GM23338 (cell line): ENCODE measurements at regions not wholly inside any gene's neighbourhood (a gene's known extent, or its start where the extent isn't known, plus 50 kb on each side); places are given as distances from the start of the nearest gene placed in this dataset.

ENCODE experiments used
- CREB1 ChIP-seq: fragments of 250-450 bp; sonication (Bioruptor Pico); IDR thresholded peaks from 2 replicates; pipeline ENCODE4 v1.5.0; 2020; ENCODE audit warnings: low read depth, mild to moderate bottlenecking, moderate library complexity
- CTCF ChIP-seq, 2 experiments: fragments of 200-600 bp in 1 of 2; sonication (generic) in 1 of 2; conservative IDR thresholded peaks; 2 replicates each; pipeline versions ENCODE4 v1.5.1 to v1.6.1; 2016 to 2017; ENCODE audit warnings: antibody characterized with exemption in 2 of 2, low read depth in 2 of 2, mild to moderate bottlenecking in 2 of 2, moderate library complexity in 1 of 2
- EZH2 ChIP-seq: fragments of 200-600 bp; sonication (generic); IDR thresholded peaks from one replicate; pipeline ENCODE4 v1.8.0; 2017; ENCODE audit warnings: antibody characterized with exemption, mild to moderate bottlenecking, low read depth; ENCODE audit not compliant: unreplicated experiment
- EZH2phosphoT487 ChIP-seq: fragments of 200-600 bp; sonication (generic); IDR thresholded peaks from one replicate; pipeline ENCODE4 v1.8.1; 2018; ENCODE audit warnings: antibody characterized with exemption; ENCODE audit not compliant: unreplicated experiment
- JUNB ChIP-seq: IDR thresholded peaks from one replicate; pipeline ENCODE4 v1.6.1; 2016; ENCODE audit warnings: antibody characterized with exemption; ENCODE audit not compliant: unreplicated experiment
- POLR2AphosphoS5 ChIP-seq: IDR thresholded peaks from 2 replicates; pipeline ENCODE4 v1.6.1; 2016; ENCODE audit warnings: antibody characterized with exemption, low read depth
- REST ChIP-seq: IDR thresholded peaks from one replicate; pipeline ENCODE4 v1.6.1; 2018; ENCODE audit warnings: antibody characterized with exemption; ENCODE audit not compliant: unreplicated experiment
- STAT1 ChIP-seq: IDR thresholded peaks from one replicate; pipeline ENCODE4 v1.6.1; 2016; ENCODE audit warnings: antibody characterized with exemption; ENCODE audit not compliant: unreplicated experiment
- ZNF114 ChIP-seq: fragments of 250-450 bp; sonication (Bioruptor Pico); IDR thresholded peaks from 2 replicates; pipeline ENCODE4 v1.5.0; 2020; ENCODE audit warnings: mild to moderate bottlenecking, moderate library complexity
- ZNF331 ChIP-seq: fragments of 250-450 bp; sonication (Bioruptor Pico); IDR thresholded peaks from 2 replicates; pipeline ENCODE4 v1.5.0; 2020; ENCODE audit warnings: low read depth, mild to moderate bottlenecking, moderate library complexity

- TF ChIP-seq CTCF (conservative IDR thresholded peaks at IDR 0.05; ENCODE audit: low read depth in 2 of 2) (no peak), POLR2AphosphoS5 (no peak), EZH2 (no peak), REST (no peak), ZNF114 (CRISPR knock-in tag) (no peak), EZH2phosphoT487 (no peak), JUNB (no peak), ZNF331 (CRISPR knock-in tag) (no peak), CREB1 (CRISPR knock-in tag) (no peak), STAT1 (no peak)
These were observed 230.0 kb upstream of the NWD2 start for GRCh38 chr4:37014584-37014983.
